CD4-positive, alpha-beta T cell (primary cell): ENCODE measurements at regions not wholly inside any gene's neighbourhood (a gene's known extent, or its start where the extent isn't known, plus 50 kb on each side); places are given as distances from the start of the nearest gene placed in this dataset.

Experiments
- ATAC-seq: fragments of 200-7000 bp; cut with Tn5 transposase; one replicate; pipeline ENCODE4 v1.10.0; 2022; ENCODE audit warnings: mild to moderate bottlenecking; ENCODE audit not compliant: poor library complexity
- CTCF ChIA-PET: fragments of 350-600 bp; sonication (Branson Sonifier 250); formaldehyde crosslinking; loops from one replicate; lab custom pipeline; 2021; ENCODE audit warnings: antibody characterized with exemption, inconsistent platforms; lab: Charles Lee
- POLR2A ChIA-PET: fragments of 350-600 bp; sonication (Branson Sonifier 250); formaldehyde crosslinking; loops from one replicate; lab custom pipeline; 2021; ENCODE audit warnings: antibody characterized with exemption, inconsistent platforms; lab: Charles Lee
- DNase-seq, 14 experiments: peaks; one replicate each; pipeline ENCODE4 v3.0.0-alpha.2; 2013 to 2020; ENCODE audit warnings: mixed read lengths in 2 of 14
- H3K27ac ChIP-seq, 2 donors: one replicate each; pipeline versions ENCODE4 v1.5.1 to v1.7.0; 2013; ENCODE audit warnings: low read length in 2 of 2, low read depth in 1 of 2, mild to moderate bottlenecking in 1 of 2
- H3K27me3 ChIP-seq, 2 experiments: 1 replicate in 1 of 2; 2 replicates in 1 of 2; pipeline versions ENCODE4 v1.6.1 to v1.7.0; 2013; ENCODE audit warnings: low read length in 2 of 2, control low read depth in 1 of 2, mild to moderate bottlenecking in 1 of 2, moderate library complexity in 1 of 2; ENCODE audit not compliant: insufficient read depth in 2 of 2, control insufficient read depth in 1 of 2
- H3K36me3 ChIP-seq: one replicate; pipeline ENCODE4 v1.6.1; 2013; ENCODE audit warnings: low read length, control low read depth; ENCODE audit not compliant: insufficient read depth
- H3K4me1 ChIP-seq: one replicate; pipeline ENCODE4 v1.6.1; 2013; ENCODE audit warnings: low read length, control low read depth; ENCODE audit not compliant: insufficient read depth
- H3K4me3 ChIP-seq: one replicate; pipeline ENCODE4 v1.5.1; 2013; ENCODE audit warnings: mild to moderate bottlenecking, low read length, moderate library complexity
- H3K9me3 ChIP-seq, 2 experiments: 1 replicate in 1 of 2; 2 replicates in 1 of 2; pipeline versions ENCODE4 v1.6.1 to v1.7.0; 2013; ENCODE audit warnings: low read length in 2 of 2, mild to moderate bottlenecking in 2 of 2, control low read depth in 1 of 2, moderate library complexity in 1 of 2; ENCODE audit not compliant: control insufficient read depth in 1 of 2, insufficient read depth in 1 of 2
- H3K27ac Mint-ChIP-seq: one replicate; pipeline ENCODE4 v1.8.0; 2020; ENCODE audit warnings: mixed read lengths
- H3K27me3 Mint-ChIP-seq: one replicate; pipeline ENCODE4 v1.8.0; 2021; ENCODE audit warnings: mixed read lengths
- H3K36me3 Mint-ChIP-seq: one replicate; pipeline ENCODE4 v1.8.0; 2021; ENCODE audit warnings: low read depth, mixed read lengths
- H3K4me1 Mint-ChIP-seq: one replicate; pipeline ENCODE4 v1.8.0; 2021; ENCODE audit warnings: low read depth, mixed read lengths
- H3K4me3 Mint-ChIP-seq: one replicate; pipeline ENCODE4 v1.8.0; 2020; ENCODE audit warnings: mild to moderate bottlenecking, mixed read lengths
- H3K9me3 Mint-ChIP-seq: one replicate; pipeline ENCODE4 v1.8.0; 2020; ENCODE audit warnings: mixed read lengths
- intact Hi-C, 2 experiments: fragments of 100-400 bp; cut with DNase I in 1 of 2; cut with micrococcal nuclease in 1 of 2; formaldehyde crosslinking; loops; one replicate each; pipeline versions ENCODE4 v1.15.1 to v1.9.0; 2023 to 2025; cut with DNase I, micrococcal nuclease
- TF ChIP-seq, protein P1 (sequence below): fragments of 200-600 bp; IDR thresholded peaks from one replicate; pipeline ENCODE4 v1.8.0; 2022; ENCODE audit warnings: antibody characterized with exemption, mild to moderate bottlenecking

DNA sequence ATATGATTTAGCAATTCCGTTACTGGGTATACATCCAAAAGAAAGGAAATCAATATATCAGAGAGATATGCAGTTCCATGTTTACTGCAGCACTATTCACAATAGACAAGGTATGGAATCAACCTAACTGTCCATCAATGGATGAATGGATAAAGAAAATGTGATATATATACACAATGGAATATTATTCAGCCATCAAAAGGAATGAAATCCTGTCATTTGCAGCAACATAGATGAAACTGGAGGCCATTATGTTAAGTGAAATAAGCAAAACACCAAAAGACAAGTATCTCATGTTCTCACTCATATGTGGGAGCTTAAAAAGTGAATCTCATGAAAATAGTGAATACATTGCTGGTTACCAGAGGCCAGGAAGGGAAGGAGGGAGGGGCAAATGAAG lies 390.8 kb downstream of the ZFHX3 start:
- Histone ChIP-seq H3K4me1 (no peaks in the 10 kb centered on the region), H3K27ac (no peak overlapping the region), H3K36me3 (no peaks in the 10 kb centered on the region), H3K9me3 (peaks cover 0 to 4% of the 10 kb centered on the region in 2 experiments), H3K4me3 (no peak overlapping the region), H3K27me3 (no peaks in the 10 kb centered on the region)
- Mint-ChIP-seq H3K9me3 (no peaks in the 10 kb centered on the region), H3K27ac (no peak overlapping the region), H3K36me3 (no peaks in the 10 kb centered on the region), H3K4me1 (no peaks in the 10 kb centered on the region), H3K4me3 (no peak overlapping the region), H3K27me3 (peaks cover 19% of the 10 kb centered on the region)
- no peak for DNase-seq
- intact Hi-C loops: no loop called here
- POLR2A ChIA-PET: no interaction called here
- TF ChIP-seq, protein P1, sequence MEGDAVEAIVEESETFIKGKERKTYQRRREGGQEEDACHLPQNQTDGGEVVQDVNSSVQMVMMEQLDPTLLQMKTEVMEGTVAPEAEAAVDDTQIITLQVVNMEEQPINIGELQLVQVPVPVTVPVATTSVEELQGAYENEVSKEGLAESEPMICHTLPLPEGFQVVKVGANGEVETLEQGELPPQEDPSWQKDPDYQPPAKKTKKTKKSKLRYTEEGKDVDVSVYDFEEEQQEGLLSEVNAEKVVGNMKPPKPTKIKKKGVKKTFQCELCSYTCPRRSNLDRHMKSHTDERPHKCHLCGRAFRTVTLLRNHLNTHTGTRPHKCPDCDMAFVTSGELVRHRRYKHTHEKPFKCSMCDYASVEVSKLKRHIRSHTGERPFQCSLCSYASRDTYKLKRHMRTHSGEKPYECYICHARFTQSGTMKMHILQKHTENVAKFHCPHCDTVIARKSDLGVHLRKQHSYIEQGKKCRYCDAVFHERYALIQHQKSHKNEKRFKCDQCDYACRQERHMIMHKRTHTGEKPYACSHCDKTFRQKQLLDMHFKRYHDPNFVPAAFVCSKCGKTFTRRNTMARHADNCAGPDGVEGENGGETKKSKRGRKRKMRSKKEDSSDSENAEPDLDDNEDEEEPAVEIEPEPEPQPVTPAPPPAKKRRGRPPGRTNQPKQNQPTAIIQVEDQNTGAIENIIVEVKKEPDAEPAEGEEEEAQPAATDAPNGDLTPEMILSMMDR: no peak
- CTCF ChIA-PET: no interaction called here
- ATAC-seq: no peak

DNA sequence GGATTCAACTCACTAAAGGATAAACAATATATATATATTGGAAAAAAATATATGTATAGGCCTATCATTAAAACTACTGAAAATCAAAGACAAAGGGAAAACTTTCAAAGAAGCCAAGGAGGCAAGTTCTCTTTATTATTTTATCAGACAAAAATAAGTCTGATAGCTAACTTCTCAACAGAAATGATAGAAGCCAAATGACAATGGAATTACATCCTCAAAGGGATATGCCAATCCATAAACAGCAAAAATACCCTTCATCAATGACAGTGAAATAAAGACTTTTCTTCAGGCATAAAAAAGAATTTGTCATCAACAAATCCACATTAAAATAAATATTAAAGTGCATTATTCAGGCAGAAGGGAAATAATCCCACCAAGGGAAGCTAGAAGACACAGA lies 393.4 kb downstream of the ZFHX3 start:
- DNase-seq: no peak
- H3K27me3 Mint-ChIP-seq: peaks cover 19% of the 10 kb centered on the region
- Histone ChIP-seq H3K4me3 (no peak overlapping the region), H3K36me3 (no peaks in the 10 kb centered on the region), H3K27ac (no peak overlapping the region), H3K27me3 (no peaks in the 10 kb centered on the region), H3K4me1 (no peaks in the 10 kb centered on the region), H3K9me3 (peaks cover 0 to 10% of the 10 kb centered on the region in 2 experiments)
- no peak overlapping the region for H3K4me3 Mint-ChIP-seq
- POLR2A ChIA-PET: no interaction called here
- peaks cover 2% of the 10 kb centered on the region for H3K9me3 Mint-ChIP-seq
- intact Hi-C loops: no loop called here
- ATAC-seq: no peak
- TF ChIP-seq, protein P1: no peak
- H3K36me3 Mint-ChIP-seq: no peaks in the 10 kb centered on the region
- no peak overlapping the region for H3K27ac Mint-ChIP-seq
- CTCF ChIA-PET: no interaction called here
- H3K4me1 Mint-ChIP-seq: no peaks in the 10 kb centered on the region

DNA sequence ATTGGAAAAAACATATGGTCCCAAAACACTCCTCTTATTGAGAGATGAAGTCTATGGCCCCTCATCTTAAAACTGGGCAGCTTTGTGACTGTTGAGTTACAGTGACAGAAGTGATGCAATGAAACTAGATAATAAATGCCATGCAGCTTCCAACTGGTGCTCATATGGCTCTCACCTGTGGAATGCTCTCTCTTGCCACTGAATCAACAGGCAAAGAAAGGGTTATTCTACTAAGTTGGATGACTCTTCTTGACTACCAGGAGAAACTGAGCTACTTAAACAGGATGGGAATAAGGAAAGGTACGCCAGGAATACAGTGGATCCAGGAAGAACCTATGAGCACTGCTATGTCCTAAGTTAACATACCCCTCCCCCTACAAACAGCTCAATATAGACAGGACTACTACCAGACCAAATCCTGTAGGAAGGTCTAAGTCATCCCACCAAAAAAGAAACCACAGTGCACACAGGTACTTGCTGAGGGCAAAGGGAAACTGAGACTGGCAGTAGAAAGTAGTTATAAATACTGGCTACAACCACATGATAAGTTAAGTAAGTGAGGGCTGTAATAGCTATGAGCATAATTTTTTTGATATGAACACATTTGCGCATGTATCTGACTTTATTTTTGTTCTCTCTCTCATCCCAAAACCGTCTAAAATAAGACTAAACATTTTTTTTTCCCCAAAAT lies 398.5 kb downstream of the ZFHX3 start:
- no peaks in the 10 kb centered on the region for H3K36me3 ChIP-seq
- no peak overlapping the region for H3K27ac ChIP-seq
- Mint-ChIP-seq H3K27me3 (no peaks in the 10 kb centered on the region), H3K27ac (no peak overlapping the region), H3K4me3 (no peak overlapping the region), H3K4me1 (no peaks in the 10 kb centered on the region), H3K36me3 (no peaks in the 10 kb centered on the region), H3K9me3 (peaks cover 2% of the 10 kb centered on the region)
- DNase-seq: no peak
- ChIA-PET CTCF (no interaction called here), POLR2A (no interaction called here)
- TF ChIP-seq, protein P1: no peak
- intact Hi-C loops: no loop called here
- H3K9me3 ChIP-seq: peaks cover 0 to 10% of the 10 kb centered on the region in 2 experiments
- no peaks in the 10 kb centered on the region for H3K27me3 ChIP-seq
- no peak for ATAC-seq
- H3K4me3 ChIP-seq: no peak overlapping the region
- no peaks in the 10 kb centered on the region for H3K4me1 ChIP-seq
